Ishikawa (cell line): ENCODE measurements at regions not wholly inside any gene's neighbourhood (a gene's known extent, or its start where the extent isn't known, plus 50 kb on each side); places are given as distances from the start of the nearest gene placed in this dataset.

ENCODE experiments used
- CREB1 ChIP-seq: IDR thresholded peaks from 2 replicates; pipeline ENCODE4 v1.6.1; 2012; ENCODE audit warnings: low read depth
- EP300 ChIP-seq: IDR thresholded peaks from 2 replicates; pipeline ENCODE4 v1.6.1; 2012; ENCODE audit warnings: borderline replicate concordance
- TAF1 ChIP-seq: IDR thresholded peaks from 2 replicates; pipeline ENCODE4 v1.6.1; 2012; ENCODE audit warnings: low read depth, mild to moderate bottlenecking
- TF ChIP-seq, protein P1 (sequence below): IDR thresholded peaks from 2 replicates; pipeline ENCODE4 v1.6.1; 2012; ENCODE audit warnings: low read depth, mild to moderate bottlenecking
- TF ChIP-seq, protein P2 (sequence below): IDR thresholded peaks from 2 replicates; pipeline ENCODE4 v1.6.1; 2012
- TF ChIP-seq, protein P3 (sequence below): IDR thresholded peaks from 2 replicates; pipeline ENCODE4 v1.6.1; 2012

DNA sequence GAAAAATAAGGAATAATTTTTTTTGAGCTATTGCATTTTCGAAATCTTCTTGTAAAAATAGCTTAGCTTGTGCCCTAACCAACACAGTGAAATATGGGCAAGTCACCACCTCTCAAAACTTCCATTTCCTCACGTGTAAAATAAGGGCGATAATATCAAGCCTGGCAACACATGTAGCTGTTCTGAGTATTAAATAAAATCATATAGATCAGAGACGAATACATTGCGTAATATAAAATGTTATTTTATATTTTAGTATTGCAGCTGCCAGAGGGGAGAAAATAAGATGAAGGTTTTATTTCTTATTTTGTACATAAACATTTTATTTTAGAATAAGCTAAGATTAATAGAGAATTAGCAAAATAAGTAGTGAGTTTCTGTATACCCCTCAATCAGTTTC is 85.9 kb downstream of the C21orf91 start:
- TF ChIP-seq EP300 (no peak), TAF1 (no peak), CREB1 (no peak)
- TF ChIP-seq, protein P1, sequence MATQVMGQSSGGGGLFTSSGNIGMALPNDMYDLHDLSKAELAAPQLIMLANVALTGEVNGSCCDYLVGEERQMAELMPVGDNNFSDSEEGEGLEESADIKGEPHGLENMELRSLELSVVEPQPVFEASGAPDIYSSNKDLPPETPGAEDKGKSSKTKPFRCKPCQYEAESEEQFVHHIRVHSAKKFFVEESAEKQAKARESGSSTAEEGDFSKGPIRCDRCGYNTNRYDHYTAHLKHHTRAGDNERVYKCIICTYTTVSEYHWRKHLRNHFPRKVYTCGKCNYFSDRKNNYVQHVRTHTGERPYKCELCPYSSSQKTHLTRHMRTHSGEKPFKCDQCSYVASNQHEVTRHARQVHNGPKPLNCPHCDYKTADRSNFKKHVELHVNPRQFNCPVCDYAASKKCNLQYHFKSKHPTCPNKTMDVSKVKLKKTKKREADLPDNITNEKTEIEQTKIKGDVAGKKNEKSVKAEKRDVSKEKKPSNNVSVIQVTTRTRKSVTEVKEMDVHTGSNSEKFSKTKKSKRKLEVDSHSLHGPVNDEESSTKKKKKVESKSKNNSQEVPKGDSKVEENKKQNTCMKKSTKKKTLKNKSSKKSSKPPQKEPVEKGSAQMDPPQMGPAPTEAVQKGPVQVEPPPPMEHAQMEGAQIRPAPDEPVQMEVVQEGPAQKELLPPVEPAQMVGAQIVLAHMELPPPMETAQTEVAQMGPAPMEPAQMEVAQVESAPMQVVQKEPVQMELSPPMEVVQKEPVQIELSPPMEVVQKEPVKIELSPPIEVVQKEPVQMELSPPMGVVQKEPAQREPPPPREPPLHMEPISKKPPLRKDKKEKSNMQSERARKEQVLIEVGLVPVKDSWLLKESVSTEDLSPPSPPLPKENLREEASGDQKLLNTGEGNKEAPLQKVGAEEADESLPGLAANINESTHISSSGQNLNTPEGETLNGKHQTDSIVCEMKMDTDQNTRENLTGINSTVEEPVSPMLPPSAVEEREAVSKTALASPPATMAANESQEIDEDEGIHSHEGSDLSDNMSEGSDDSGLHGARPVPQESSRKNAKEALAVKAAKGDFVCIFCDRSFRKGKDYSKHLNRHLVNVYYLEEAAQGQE = no peak
- TF ChIP-seq, protein P2, sequence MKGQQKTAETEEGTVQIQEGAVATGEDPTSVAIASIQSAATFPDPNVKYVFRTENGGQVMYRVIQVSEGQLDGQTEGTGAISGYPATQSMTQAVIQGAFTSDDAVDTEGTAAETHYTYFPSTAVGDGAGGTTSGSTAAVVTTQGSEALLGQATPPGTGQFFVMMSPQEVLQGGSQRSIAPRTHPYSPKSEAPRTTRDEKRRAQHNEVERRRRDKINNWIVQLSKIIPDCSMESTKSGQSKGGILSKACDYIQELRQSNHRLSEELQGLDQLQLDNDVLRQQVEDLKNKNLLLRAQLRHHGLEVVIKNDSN = no peak
- TF ChIP-seq, protein P3, sequence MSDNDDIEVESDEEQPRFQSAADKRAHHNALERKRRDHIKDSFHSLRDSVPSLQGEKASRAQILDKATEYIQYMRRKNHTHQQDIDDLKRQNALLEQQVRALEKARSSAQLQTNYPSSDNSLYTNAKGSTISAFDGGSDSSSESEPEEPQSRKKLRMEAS = no peak
